ENCODE measurements at regions not wholly inside any gene's neighbourhood (a gene's known extent, or its start where the extent isn't known, plus 50 kb on each side); places are given as distances from the start of the nearest gene placed in this dataset.

DNA sequence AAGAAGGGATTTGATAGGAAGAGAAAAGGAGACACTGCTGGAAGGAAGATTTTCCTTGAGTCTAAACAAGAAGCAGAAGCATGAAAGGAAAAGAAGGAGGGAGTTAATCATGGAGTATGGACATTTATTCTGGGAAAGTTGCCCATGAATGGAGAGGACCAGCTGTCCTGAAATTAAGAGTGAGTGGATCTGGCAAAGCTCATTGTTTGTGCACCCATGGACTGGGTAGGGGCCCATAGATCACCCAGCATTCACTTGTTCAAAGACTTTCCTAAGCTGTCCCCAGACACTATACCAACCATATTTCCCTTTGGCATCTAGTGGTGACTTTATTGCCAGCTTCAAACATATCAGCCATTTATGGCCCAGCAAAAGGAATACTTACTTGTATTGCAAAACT is 422.7 kb downstream of the FBXO15 start:
- no peak overlapping the region for H3K27ac ChIP-seq
- ChIA-PET POLR2A (ENCODE audit: low non-redundant PET) (no interaction called here), CTCF (no interaction called here)
- no peak for DNase-seq (ENCODE audit: low spot score)
- TF ChIP-seq CTCF (conservative IDR thresholded peaks at IDR 0.05; ENCODE audit: low read depth): no peak

- POLR2A ChIA-PET (ENCODE audit: low non-redundant PET): no interaction called here
- no peak for TF ChIP-seq CTCF (conservative IDR thresholded peaks at IDR 0.05; ENCODE audit: low read depth)
- no peak for DNase-seq (ENCODE audit: low spot score)
These were observed 428.0 kb downstream of the FBXO15 start for GRCh38 chr18:73719611-73720010.

GRCh38 chr18:73717570-73717969 is 430.1 kb downstream of the FBXO15 start:
- CTCF ChIA-PET: no interaction called here
- POLR2A ChIA-PET (ENCODE audit: low non-redundant PET): no interaction called here

More at GRCh38 chr18:73719611-73720010, 428.0 kb downstream of the FBXO15 start:
- CTCF ChIA-PET: no interaction called here
- H3K27ac ChIP-seq: no peak overlapping the region

GRCh38 chr18:73715210-73715670 is 432.4 kb downstream of the FBXO15 start:
- no peak for TF ChIP-seq CTCF (conservative IDR thresholded peaks at IDR 0.05; ENCODE audit: low read depth)
- ChIA-PET CTCF (no interaction called here), POLR2A (ENCODE audit: low non-redundant PET) (no interaction called here)
- DNase-seq (ENCODE audit: low spot score): no peak
- H3K27ac ChIP-seq: no peak overlapping the region

More at GRCh38 chr18:73717570-73717969, 430.1 kb downstream of the FBXO15 start:
- no peak overlapping the region for H3K27ac ChIP-seq
- peak; percentile 31 for DNase-seq (ENCODE audit: low spot score)
- no peak for TF ChIP-seq CTCF (conservative IDR thresholded peaks at IDR 0.05; ENCODE audit: low read depth)

DNA sequence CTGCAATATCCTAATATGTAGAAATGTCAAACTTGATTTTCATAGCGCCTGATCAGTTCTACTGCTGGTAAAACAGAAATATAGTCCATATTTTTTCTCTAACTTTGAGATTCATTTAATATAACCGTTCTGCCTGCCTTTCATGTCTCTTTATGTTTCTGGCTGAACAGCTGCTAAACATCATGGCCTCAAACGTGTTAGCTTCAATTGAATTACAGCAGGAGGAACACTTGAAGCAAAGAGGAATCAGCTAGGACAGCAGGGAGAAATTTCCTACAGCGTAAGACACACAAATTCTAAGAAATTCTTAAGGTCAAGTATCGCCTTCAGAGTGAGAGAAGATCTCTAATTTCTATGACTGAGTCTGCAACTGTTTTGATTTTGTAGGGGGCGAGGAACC is 433.2 kb downstream of the FBXO15 start:
- TF ChIP-seq CTCF (conservative IDR thresholded peaks at IDR 0.05; ENCODE audit: low read depth): no peak
- CTCF ChIA-PET: no interaction called here
- H3K27ac ChIP-seq: no peak overlapping the region
- POLR2A ChIA-PET (ENCODE audit: low non-redundant PET): no interaction called here
- DNase-seq (ENCODE audit: low spot score): no peak

- TF ChIP-seq CTCF (conservative IDR thresholded peaks at IDR 0.05; ENCODE audit: low read depth): no peak
- DNase-seq (ENCODE audit: low spot score): no peak
- ChIA-PET CTCF (no interaction called here), POLR2A (ENCODE audit: low non-redundant PET) (no interaction called here)
- H3K27ac ChIP-seq: no peak overlapping the region
These were observed 436.4 kb downstream of the FBXO15 start for GRCh38 chr18:73711256-73711655.

- no peak for DNase-seq (ENCODE audit: low spot score)
- TF ChIP-seq CTCF (conservative IDR thresholded peaks at IDR 0.05; ENCODE audit: low read depth): no peak
- ChIA-PET POLR2A (ENCODE audit: low non-redundant PET) (no interaction called here), CTCF (no interaction called here)
- H3K27ac ChIP-seq: no peak overlapping the region
These were observed 439.0 kb downstream of the FBXO15 start for GRCh38 chr18:73708591-73708990.

Measured in RWPE1 (cell line).